Heart right ventricle (tissue), 16 donors: ENCODE measurements at regions not wholly inside any gene's neighbourhood (a gene's known extent, or its start where the extent isn't known, plus 50 kb on each side); places are given as distances from the start of the nearest gene placed in this dataset.

Experiments used
- ATAC-seq, 8 donors: fragments of 200-7000 bp; cut with Tn5 transposase; one replicate each; pipeline ENCODE4 v1.9.1; 2020; ENCODE audit warnings: mild to moderate bottlenecking in 8 of 8, moderate library complexity in 8 of 8, moderate number of reproducible peaks in 1 of 8
- DNase-seq, 2 donors: peaks; one replicate each; pipeline ENCODE4 v3.0.0-alpha.2; 2020
- H3K27ac ChIP-seq, 10 donors: fragments of 200-600 bp; sonication (generic) in 2 of 10; one replicate each; pipeline versions ENCODE4 v1.5.0 to v1.8.0; 2020 to 2022; ENCODE audit warnings: mild to moderate bottlenecking in 3 of 10
- H3K27me3 ChIP-seq, 7 donors: fragments of 200-600 bp; one replicate each; pipeline ENCODE4 v1.8.0; 2021 to 2022; ENCODE audit warnings: mild to moderate bottlenecking in 2 of 7
- H3K36me3 ChIP-seq, 9 donors: fragments of 200-600 bp; sonication (generic) in 1 of 9; one replicate each; pipeline versions ENCODE4 v1.5.0 to v1.8.0; 2020 to 2022; ENCODE audit warnings: mild to moderate bottlenecking in 2 of 9
- H3K4me1 ChIP-seq, 9 donors: fragments of 200-600 bp; sonication (generic) in 1 of 9; one replicate each; pipeline versions ENCODE4 v1.5.0 to v1.8.0; 2020 to 2022; ENCODE audit warnings: mild to moderate bottlenecking in 4 of 9
- H3K4me3 ChIP-seq, 10 donors: fragments of 200-600 bp; sonication (generic) in 2 of 10; one replicate each; pipeline versions ENCODE4 v1.5.0 to v1.8.0; 2020 to 2022; ENCODE audit warnings: mild to moderate bottlenecking in 7 of 10, moderate library complexity in 2 of 10
- H3K9me3 ChIP-seq, 11 donors: fragments of 200-600 bp in 10 of 11; sonication (generic) in 2 of 11; one replicate each; pipeline versions ENCODE4 v1.5.0 to v1.8.0; 2013 to 2022; ENCODE audit warnings: mild to moderate bottlenecking in 2 of 11, control low read depth in 1 of 11, moderate library complexity in 1 of 11
- CTCF ChIP-seq, 9 donors: fragments of 200-600 bp; sonication (generic) in 2 of 9; IDR thresholded peaks; one replicate each; pipeline versions ENCODE4 v1.5.0 to v1.8.0; 2021 to 2022; ENCODE audit warnings: antibody characterized with exemption in 9 of 9, mild to moderate bottlenecking in 5 of 9, moderate library complexity in 1 of 9
- WGBS, 2 donors: extraction: QIAGEN DNeasy Blood & Tissue Kit; methylation state at CpG; one replicate each; pipeline ENCODE4 v1.1.7; 2013; ENCODE audit warnings: inconsistent platforms in 1 of 2; 5-methylcytosine and 5-hydroxymethylcytosine counted together
- intact Hi-C, 10 donors: fragments of 100-400 bp; cut with DNase I; formaldehyde crosslinking; loops; one replicate each; pipeline versions ENCODE4 v1.11.1 to v1.14.2; 2022
- donor health status: Arrhythmogenic right ventricular cardiomyopathy.
- donor health status: ischemic (EF 13 %, LVEDD 7.1; RV severe dilation, severe dysfunction).
- donor health status: healthy with polysubstance abuse.
- donor health status: DM: no; HTN: yes; CAD: no.
- donor health status: DM: no; HTN: no; CAD: no.
- donor health status: ischemic (EF 25% LVEDD 6.9; RV normal size, moderate dysfunction).
- donor health status: ischemic (EF 25% LVEDD 5.7; RV mildly dilated, moderate dysfunction).
- donor health status: healthy.
- donor health status: DM: yes; HTN: yes; CAD: no.
- donor health status: Ischemic cardiomyopathy.
- donor health status: ischemic (EF 35%, LVEDD 5.7; RV mildly dilated, moderate dysfunction).
- donor health status: nonischemic (EF 11% LVEDD 7.7; RV severe dilation, severe dysfunction).
- donor health status: DM: yes; HTN: yes; CAD: no.
- donor health status: PGD.
- donor health status: ischemic (EF 29% LVEDD 5.4; RV normal size, mild dysfunction).
- donor health status: nonischemic (EF 23%, LVEDD 6.1; RV moderate dilation, normal function).

- Histone ChIP-seq H3K4me3 (no peak overlapping the region), H3K4me1 (peaks cover 1 to 12% (median 6%) of the 10 kb centered on the region in 9 donors), H3K9me3 (no peaks in the 10 kb centered on the region), H3K27me3 (no peaks in the 10 kb centered on the region), H3K36me3 (no peaks in the 10 kb centered on the region), H3K27ac (no peak overlapping the region)
- TF ChIP-seq CTCF (IDR thresholded peaks at IDR 0.05): no peak
- no peak for ATAC-seq
- intact Hi-C loops: no loop called here
- DNase-seq: no peak
- 69 to 81% methylated on average over 2 of the region's 2 CpGs for WGBS, 2 donors
These were observed 180.1 kb downstream of the HS3ST3A1 start for GRCh38 chr17:13421581-13422130.

- H3K27me3 ChIP-seq: no peaks in the 10 kb centered on the region
- intact Hi-C loops: no loop called here
- DNase-seq (no peak), ATAC-seq (no peak)
- no peaks in the 10 kb centered on the region for H3K36me3 ChIP-seq
- no peak overlapping the region for H3K4me3 ChIP-seq
- peaks cover 2 to 20% (median 12%) of the 10 kb centered on the region in 9 donors for H3K4me1 ChIP-seq
- no peak for TF ChIP-seq CTCF (IDR thresholded peaks at IDR 0.05)
- H3K27ac ChIP-seq: no peak overlapping the region
- no peaks in the 10 kb centered on the region for H3K9me3 ChIP-seq
- WGBS, 2 donors: 90 to 94% methylated on average over 2 of the region's 2 CpGs
These were observed 180.9 kb downstream of the HS3ST3A1 start for GRCh38 chr17:13420878-13421277.

GRCh38 chr17:13420418-13420826 lies 181.3 kb downstream of the HS3ST3A1 start:
- TF ChIP-seq CTCF (IDR thresholded peaks at IDR 0.05): no peak
- peaks cover 0 to under 1% (median 0%) of the 10 kb centered on the region in 11 donors for H3K9me3 ChIP-seq
- H3K36me3 ChIP-seq: no peaks in the 10 kb centered on the region
- ATAC-seq (no peak), DNase-seq (no peak)
- intact Hi-C loops: no loop called here
- H3K4me1 ChIP-seq: peaks cover 2 to 21% (median 14%) of the 10 kb centered on the region in 9 donors
- H3K4me3 ChIP-seq: no peak overlapping the region
- 83 to 92% methylated on average over 1 of the region's 1 CpG for whole genome bisulfite sequencing, 2 donors
- no peaks in the 10 kb centered on the region for H3K27me3 ChIP-seq
- peak overlapping the region in 1 of 10 donors; percentile 10 for H3K27ac ChIP-seq

GRCh38 chr17:13419676-13420075 lies 182.1 kb downstream of the HS3ST3A1 start:
- DNase-seq: no peak
- Histone ChIP-seq H3K36me3 (no peaks in the 10 kb centered on the region), H3K4me1 (peaks cover 2 to 21% (median 14%) of the 10 kb centered on the region in 9 donors), H3K27me3 (no peaks in the 10 kb centered on the region), H3K9me3 (peaks cover 0 to 4% (median 0%) of the 10 kb centered on the region in 11 donors), H3K27ac (no peak overlapping the region), H3K4me3 (no peak overlapping the region)
- no peak for TF ChIP-seq CTCF (IDR thresholded peaks at IDR 0.05)
- intact Hi-C loops: loop anchor here in 2 of 10 donors (10.0 kb wide), 2 partner anchors 65 to 1665 kb away; no protein-coding TSS in a partner anchor
- 79 to 80% methylated on average over 6 of the region's 6 CpGs for WGBS, 2 donors
- ATAC-seq: no peak
